Inferior parietal cortex (tissue), 1 donor: ENCODE measurements at regions not wholly inside any gene's neighbourhood (a gene's known extent, or its start where the extent isn't known, plus 50 kb on each side); places are given as distances from the start of the nearest gene placed in this dataset.
"Not testable (repeated sequence)": the region's sequence is repeated elsewhere in the genome, so short reads cannot be mapped to it uniquely, and the experiment has no call there.

Experiments used
- DNase-seq: peaks from one replicate; pipeline ENCODE4 v3.0.0-alpha.2; 2016; ENCODE audit errors: extremely low spot score

DNA sequence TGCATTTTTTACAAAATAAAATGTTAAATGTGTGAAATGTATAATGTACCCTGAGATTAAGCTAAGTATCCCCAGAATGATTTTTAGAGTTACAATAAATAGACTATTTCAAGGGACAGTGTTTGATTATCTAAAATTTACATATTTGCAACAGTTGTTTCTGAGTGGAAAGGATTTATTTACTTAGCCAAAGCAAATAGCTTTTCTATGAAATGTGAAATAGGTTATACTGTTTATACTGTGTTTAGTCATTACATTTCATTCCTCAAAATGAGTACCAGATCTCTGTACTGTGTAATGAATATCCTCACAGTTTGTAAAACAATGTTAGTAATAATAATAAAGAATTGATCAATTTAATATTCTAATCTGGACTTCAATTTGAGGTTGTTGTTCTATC is 1019.0 kb downstream of the NR2F1-AS1 start:
- no peak for DNase-seq

DNA sequence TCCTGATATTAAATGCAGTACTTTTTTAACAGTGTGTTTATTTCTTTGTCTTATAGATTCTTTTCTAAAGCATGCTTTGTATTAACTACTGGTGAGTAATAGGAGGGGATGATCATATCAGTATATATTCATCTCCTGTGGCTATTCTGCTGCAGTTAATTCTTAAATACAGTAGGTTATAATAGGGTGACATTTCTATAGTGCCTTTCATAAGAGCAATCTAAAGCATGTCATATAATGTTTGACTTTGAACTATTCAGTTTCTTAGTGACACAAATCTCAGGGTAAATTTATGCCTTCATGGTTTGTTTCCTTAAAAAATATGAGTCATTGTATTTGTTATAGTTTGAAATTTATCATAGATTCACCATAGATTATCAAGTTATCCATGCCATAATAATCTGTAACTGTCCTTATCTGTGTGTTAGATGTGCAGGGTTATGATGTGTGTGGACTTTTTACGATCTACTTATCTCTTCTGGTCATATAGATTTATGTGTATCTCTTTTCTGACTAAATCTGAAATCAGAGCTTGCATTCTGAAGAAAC is 1019.5 kb downstream of the NR2F1-AS1 start:
- DNase-seq = no peak

GRCh38 chr5:92560698-92561401 is 1020.2 kb downstream of the NR2F1-AS1 start:
- DNase-seq = no peak

DNA sequence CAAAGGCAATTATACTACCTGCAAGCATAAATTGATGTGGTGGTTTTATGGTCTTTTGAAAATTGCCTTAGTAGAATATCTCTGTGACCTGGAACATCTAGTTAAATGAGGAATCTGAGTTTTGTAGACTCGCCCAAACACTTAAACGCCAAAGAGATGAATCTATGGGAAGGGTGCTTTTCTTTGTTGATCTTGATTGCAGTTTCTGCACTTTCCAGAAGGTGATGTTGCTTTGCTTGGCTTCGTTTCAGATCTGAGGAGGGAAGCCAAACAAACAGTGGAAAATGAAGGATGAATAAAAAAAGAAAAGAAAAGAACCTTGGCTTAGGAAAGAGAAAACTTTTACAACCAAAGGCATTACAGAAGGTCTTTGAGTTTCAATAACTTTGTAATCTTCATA is 1021.2 kb downstream of the NR2F1-AS1 start:
- DNase-seq = no peak

DNA sequence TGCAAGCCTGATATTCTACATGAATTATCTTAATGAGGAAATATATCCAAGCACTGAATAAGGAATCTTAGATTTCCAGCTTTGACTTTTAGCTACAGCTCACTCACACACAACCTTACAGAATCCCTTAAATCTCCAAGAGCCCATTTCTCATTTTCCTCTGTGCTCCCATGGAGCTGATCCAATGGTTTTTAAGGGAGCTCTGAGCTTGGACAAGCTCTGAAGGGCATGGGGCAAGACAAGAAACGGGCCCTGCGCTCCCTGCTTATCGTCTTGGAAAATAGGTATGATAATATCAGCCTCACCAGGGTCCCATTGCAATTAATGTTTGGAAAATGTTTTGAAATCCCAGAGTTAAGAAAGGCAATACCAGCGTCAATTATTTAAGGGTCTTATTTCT is 1021.7 kb downstream of the NR2F1-AS1 start:
- DNase-seq = no peak

DNA sequence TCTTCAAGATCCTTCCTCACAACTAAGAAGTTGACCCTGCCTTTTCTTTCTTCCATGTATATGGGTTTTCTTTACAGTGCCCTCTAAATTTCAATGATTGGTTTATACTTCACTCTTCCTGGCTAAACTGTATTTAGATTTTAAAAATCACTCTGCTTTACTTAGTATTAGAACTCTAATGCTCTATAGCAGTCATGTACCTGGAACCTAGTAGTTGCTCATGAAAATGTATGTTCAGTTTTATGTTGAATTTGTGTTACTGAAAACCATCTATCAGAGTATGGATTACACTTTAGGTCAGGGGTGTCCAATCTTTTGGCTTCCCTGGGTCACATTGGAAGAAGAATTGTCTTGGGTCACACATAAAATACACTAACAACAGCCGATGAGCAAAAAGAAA is 1024.3 kb downstream of the NR2F1-AS1 start:
- DNase-seq = no peak

GRCh38 chr5:92554447-92555085 is 1026.5 kb downstream of the NR2F1-AS1 start:
- no peak for DNase-seq

GRCh38 chr5:92553326-92553725 is 1027.7 kb downstream of the NR2F1-AS1 start:
- no peak for DNase-seq

DNA sequence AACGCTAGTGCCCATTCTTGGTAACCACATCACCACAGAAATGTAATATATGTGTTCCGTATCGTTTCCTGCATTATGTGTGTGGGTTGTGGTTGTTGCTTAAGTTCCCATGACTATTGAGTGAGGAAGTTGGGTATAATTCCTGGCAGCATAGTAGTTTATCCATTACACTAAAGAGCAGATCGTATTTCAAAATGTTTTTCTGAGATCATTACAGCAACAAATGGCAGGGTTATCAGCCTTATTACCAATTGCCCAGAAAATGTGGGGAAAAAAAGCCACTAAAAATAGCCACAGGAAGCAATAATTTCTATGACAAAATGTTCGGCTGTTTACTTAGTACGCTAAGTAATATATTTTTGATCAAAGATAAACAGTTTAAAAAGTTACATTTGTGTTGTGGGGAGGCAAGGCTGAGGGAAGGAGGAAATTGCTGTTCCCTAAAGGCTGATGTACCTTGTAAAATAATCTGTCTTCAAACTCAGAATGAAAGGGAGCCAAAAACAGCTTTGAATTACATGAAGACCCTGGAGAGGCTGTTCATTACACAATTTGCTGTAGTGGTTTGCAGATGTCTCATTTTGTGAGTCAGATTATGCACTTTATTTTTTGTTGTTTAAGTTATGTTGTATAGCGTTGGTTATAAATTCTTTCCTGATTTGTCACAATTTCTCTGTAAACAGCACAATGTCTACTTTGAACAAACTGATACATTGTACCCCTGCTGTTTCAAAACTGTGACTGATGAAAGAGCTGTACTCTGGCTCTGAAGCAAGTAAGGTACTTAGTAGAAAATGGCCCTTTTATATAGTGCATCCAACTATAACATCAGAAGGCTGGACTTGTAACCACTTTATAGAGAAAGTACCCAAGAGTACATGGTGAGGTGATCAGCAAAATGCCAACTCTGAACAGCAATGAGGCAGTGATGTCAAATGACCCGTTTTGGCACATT is 1028.5 kb downstream of the NR2F1-AS1 start:
- DNase-seq = no peak

GRCh38 chr5:92548346-92548745 is 1032.7 kb downstream of the NR2F1-AS1 start:
- no peak for DNase-seq

- DNase-seq = no peak
These were observed 1036.4 kb downstream of the NR2F1-AS1 start for GRCh38 chr5:92544596-92544995.

- DNase-seq = no peak
These were observed 1037.0 kb downstream of the NR2F1-AS1 start for GRCh38 chr5:92544036-92544435.

DNA sequence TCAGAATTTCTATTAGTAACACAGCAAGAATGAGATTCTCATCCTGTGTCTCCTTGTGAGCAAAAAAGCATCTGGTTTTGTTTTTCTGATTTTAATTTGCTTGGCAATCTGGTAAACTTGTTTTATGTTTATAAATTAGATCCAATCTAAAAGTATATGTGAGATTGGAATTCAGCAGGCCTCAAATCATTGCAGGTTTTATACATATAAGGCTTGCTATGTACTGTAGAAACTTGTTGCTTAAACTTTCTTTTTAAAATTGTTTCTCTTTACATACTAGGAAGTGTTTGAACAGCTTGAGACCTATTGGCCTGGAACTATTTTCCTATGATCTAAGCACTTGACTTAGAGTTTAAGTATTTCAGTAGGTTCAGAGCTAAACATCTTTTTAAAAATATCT is 1037.8 kb downstream of the NR2F1-AS1 start:
- no peak for DNase-seq

DNA sequence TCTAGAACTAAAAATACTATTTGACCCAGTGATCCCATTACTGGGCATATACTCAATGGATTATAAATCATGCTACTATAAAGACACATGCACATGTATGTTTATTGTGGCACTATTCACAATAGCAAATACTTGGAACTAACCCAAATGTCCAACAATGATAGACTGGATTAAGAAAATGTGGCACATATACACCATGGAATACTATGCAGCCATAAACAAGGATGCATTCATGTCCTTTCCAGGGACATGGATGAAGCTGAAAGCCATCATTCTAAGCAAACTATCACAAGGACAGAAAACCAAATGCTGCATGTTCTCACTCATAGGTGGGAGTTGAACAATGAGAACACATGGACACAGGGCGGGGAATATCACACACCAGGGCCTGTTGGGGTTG is 1039.0 kb downstream of the NR2F1-AS1 start:
- DNase-seq = not testable (repeated sequence)

GRCh38 chr5:92527311-92528078 is 1053.5 kb downstream of the NR2F1-AS1 start:
- DNase-seq = no peak

DNA sequence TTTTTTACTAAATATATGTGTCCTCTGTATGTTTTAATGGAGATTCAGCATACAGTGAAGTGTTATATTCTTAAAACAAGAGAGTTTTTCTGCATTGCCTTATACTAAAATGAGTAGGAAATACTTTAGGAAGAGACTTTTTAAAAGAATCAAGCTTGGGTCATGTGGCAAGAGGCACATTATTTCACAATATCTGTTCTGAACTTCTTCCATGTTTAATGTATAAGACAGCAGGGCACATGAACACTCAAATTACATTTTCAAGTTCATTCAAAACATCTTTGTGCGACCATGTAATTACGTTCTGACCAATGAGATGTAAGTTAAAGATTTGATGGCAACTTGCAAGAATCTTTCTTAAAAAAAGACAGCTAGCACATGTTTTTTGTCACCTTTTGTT is 1055.9 kb downstream of the NR2F1-AS1 start:
- no peak for DNase-seq

- no peak for DNase-seq
These were observed 1061.0 kb downstream of the NR2F1-AS1 start for GRCh38 chr5:92519811-92520632.

DNA sequence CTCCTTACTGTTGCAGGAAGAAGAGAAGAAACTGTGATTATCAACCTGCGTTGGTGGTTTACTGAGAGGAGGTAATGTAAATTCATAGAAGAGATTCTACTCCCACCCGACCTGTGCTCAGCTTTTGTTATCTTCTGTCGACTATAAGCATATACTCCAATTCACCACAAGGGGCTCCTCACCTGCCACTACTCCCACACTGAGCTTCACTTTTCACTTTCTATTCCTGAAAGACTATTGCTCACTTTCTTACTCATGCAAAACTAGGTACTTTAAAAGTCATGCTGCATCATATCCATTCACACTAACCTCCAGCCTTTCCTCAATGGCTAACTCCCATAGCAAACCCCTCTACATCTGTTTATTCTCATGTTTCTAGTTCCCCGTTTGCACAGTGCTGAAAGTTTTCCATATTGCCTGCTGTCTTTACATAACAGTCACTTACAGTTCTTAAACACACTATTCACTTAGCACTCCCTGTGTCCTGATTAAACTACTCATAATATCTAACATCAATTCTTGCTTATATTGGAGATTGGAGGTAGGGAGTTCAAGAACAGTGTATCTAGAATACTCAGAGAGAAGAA is 1062.6 kb downstream of the NR2F1-AS1 start:
- no peak for DNase-seq

GRCh38 chr5:92514896-92515295 is 1066.1 kb downstream of the NR2F1-AS1 start:
- DNase-seq = no peak

DNA sequence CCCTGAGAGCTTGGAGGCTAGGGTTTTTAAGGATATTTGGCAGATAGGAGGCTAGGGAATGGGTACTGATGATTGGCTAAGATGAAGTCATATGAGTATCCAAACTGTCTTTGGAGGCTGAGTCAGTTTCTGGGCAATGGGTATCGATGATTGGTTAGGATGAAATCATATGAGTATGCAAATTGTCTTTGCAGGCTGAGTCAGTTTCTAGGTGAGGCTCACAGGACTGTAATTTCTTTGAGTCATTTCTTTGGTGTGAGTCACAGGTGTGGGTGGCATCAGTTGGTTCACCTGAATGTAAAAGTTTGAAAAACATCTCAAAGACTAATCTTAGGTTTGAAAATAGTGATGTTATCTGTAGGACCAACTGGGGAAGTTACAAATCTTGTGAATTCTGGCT is 1068.0 kb downstream of the NR2F1-AS1 start:
- DNase-seq = no peak
